ENCODE measurements at regions not wholly inside any gene's neighbourhood (a gene's known extent, or its start where the extent isn't known, plus 50 kb on each side); places are given as distances from the start of the nearest gene placed in this dataset.

- TF ChIP-seq MAX (CRISPR knock-in tag; IDR thresholded peaks at IDR 0.05) (no peak), MYBL2 (CRISPR knock-in tag; IDR thresholded peaks at IDR 0.05) (no peak), FOXJ3 (CRISPR knock-in tag; IDR thresholded peaks at IDR 0.05; ENCODE audit: borderline replicate concordance) (no peak)
- TF ChIP-seq, protein P1, sequence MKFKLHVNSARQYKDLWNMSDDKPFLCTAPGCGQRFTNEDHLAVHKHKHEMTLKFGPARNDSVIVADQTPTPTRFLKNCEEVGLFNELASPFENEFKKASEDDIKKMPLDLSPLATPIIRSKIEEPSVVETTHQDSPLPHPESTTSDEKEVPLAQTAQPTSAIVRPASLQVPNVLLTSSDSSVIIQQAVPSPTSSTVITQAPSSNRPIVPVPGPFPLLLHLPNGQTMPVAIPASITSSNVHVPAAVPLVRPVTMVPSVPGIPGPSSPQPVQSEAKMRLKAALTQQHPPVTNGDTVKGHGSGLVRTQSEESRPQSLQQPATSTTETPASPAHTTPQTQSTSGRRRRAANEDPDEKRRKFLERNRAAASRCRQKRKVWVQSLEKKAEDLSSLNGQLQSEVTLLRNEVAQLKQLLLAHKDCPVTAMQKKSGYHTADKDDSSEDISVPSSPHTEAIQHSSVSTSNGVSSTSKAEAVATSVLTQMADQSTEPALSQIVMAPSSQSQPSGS (CRISPR knock-in tag; IDR thresholded peaks at IDR 0.05; ENCODE audit: borderline replicate concordance, low read depth): no peak
Measured at GRCh38 chr2:6234702-6235101, 542.5 kb downstream of the SOX11 start (continued).

DNA sequence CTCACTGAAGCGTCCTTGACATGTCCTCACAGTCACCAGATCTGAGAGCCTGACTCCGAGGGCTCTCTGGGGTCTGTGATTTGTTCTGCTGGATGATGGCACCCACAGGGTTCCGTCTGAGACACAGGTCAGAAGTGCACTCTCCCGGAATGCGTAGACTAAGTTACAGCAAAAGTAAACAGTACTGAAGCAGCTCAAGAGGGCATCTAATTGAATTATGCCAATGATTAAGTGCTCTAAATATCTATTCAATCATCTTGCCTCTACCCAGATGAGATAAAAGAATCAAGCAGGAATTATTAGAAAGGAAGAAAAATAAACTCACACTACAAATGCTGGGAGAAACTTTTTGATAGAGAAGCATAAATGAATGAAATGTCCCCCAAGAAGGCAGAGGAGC is 544.1 kb downstream of the SOX11 start:
- H3K27me3 Mint-ChIP-seq (ENCODE audit: low read depth): peaks cover 11% of the 10 kb centered on the region
- ATAC-seq (no peak), DNase-seq (ENCODE audit: low spot score) (no peak)
- TF ChIP-seq STAT6 (CRISPR knock-in tag; conservative IDR thresholded peaks at IDR 0.05; ENCODE audit: low read depth) (no peak), PREB (CRISPR knock-in tag; IDR thresholded peaks at IDR 0.05; ENCODE audit: borderline replicate concordance) (no peak), FOXJ3 (CRISPR knock-in tag; IDR thresholded peaks at IDR 0.05; ENCODE audit: borderline replicate concordance) (no peak), GRHL2 (CRISPR knock-in tag; IDR thresholded peaks at IDR 0.05; ENCODE audit: insufficient replicate concordance, severe bottlenecking) (no peak), ETV6 (CRISPR knock-in tag; IDR thresholded peaks at IDR 0.05) (no peak), OVOL2 (CRISPR knock-in tag; IDR thresholded peaks at IDR 0.05; ENCODE audit: borderline replicate concordance) (no peak), ZMAT4 (CRISPR knock-in tag; IDR thresholded peaks at IDR 0.05) (no peak), ERG (CRISPR knock-in tag; IDR thresholded peaks at IDR 0.05) (no peak), ZNF317 (CRISPR knock-in tag; IDR thresholded peaks at IDR 0.05; ENCODE audit: borderline replicate concordance, low read depth) (no peak), CTCF (IDR thresholded peaks at IDR 0.05) (no peak), JUN (CRISPR knock-in tag; IDR thresholded peaks at IDR 0.05) (no peak), HMGA2 (CRISPR knock-in tag; IDR thresholded peaks at IDR 0.05) (no peak), TEAD4 (CRISPR knock-in tag; IDR thresholded peaks at IDR 0.05) (no peak)
- TF ChIP-seq, protein P2, sequence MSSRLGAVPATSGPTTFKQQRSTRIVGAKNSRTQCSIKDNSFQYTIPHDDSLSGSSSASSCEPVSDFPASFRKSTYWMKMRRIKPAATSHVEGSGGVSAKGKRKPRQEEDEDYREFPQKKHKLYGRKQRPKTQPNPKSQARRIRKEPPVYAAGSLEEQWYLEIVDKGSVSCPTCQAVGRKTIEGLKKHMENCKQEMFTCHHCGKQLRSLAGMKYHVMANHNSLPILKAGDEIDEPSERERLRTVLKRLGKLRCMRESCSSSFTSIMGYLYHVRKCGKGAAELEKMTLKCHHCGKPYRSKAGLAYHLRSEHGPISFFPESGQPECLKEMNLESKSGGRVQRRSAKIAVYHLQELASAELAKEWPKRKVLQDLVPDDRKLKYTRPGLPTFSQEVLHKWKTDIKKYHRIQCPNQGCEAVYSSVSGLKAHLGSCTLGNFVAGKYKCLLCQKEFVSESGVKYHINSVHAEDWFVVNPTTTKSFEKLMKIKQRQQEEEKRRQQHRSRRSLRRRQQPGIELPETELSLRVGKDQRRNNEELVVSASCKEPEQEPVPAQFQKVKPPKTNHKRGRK (CRISPR knock-in tag; IDR thresholded peaks at IDR 0.05; ENCODE audit: borderline replicate concordance): no peak
- H3K4me3 Mint-ChIP-seq: no peak overlapping the region
- ChIA-PET CTCF (no interaction called here), POLR2A (no interaction called here)
- no peak overlapping the region for H3K27ac Mint-ChIP-seq
- H3K9me3 Mint-ChIP-seq: peaks cover 81% of the 10 kb centered on the region
- no peaks in the 10 kb centered on the region for H3K4me1 Mint-ChIP-seq
- H3K36me3 Mint-ChIP-seq: peaks cover 75% of the 10 kb centered on the region

All from WTC11 (cell line).